Frontal cortex (tissue), 3 donors: ENCODE measurements at regions not wholly inside any gene's neighbourhood (a gene's known extent, or its start where the extent isn't known, plus 50 kb on each side); places are given as distances from the start of the nearest gene placed in this dataset.
"Not testable (repeated sequence)": the region's sequence is repeated elsewhere in the genome, so short reads cannot be mapped to it uniquely, and the experiment has no call there.

Experiments
- DNase-seq, 2 donors: peaks; one replicate each; pipeline ENCODE4 v3.0.0; 2012; ENCODE audit warnings: low spot score in 2 of 2
- FAIRE-seq: peaks from 2 replicates; lab custom pipeline; 2012; peaks lifted over from hg19 to GRCh38; lab: Jason Lieb, UNC
- donor health status: control.
- donor health status: control.
- donor health status: control.

DNA sequence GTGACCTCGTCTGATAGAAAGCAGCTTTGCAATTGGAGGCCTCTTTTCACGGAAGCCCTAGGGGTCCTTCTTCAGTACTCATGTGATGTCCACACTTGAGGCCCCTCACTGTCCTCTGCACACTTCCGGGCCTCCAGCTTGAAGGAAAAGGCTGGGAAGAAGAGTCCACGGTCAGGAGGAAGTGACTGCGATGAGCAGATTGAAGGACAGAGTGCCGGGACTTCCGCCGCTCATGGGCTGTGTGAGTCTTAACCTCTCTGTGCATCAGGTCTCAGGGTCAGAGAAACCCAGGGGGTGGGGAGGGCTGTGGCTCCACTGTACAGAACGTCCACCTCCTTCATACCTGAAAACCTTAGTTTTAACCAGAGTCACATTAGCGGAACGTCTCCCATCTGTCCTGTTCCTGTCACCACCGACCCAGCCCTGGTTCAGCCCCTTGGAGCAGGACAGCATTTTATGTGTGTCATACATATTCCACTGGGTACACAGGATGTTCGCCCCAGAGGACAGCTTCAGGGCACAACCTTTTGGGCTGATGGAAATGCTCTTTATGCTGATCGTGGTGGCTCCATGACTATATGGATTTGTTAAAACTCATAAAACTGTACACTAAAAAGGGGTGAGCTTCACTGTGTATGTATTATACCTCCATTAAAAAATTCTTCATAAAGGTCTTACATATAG is 51.0 kb upstream of the SORCS2 start:
- FAIRE-seq (no peak), DNase-seq (no peak)

DNA sequence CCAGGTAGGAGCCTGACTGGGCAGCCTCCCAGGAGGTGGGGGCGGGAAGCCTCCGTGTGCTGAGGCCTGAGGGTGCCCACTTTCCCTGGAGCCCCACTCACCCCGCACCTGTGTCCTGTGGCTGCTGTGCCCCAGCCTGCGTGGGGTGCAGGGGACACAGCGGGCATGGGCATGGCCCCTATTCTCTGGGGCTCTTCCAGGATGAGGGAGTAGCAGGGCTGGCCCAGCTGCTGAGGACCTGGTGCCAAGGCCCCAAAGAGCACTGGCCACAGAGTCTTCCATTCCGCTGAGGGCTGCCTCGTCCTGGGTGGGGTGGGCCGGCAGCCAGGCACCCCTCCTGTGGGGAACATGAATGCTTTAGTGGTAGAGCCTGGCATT is 51.7 kb upstream of the SORCS2 start:
- no peak for DNase-seq
- FAIRE-seq, result no peak

DNA sequence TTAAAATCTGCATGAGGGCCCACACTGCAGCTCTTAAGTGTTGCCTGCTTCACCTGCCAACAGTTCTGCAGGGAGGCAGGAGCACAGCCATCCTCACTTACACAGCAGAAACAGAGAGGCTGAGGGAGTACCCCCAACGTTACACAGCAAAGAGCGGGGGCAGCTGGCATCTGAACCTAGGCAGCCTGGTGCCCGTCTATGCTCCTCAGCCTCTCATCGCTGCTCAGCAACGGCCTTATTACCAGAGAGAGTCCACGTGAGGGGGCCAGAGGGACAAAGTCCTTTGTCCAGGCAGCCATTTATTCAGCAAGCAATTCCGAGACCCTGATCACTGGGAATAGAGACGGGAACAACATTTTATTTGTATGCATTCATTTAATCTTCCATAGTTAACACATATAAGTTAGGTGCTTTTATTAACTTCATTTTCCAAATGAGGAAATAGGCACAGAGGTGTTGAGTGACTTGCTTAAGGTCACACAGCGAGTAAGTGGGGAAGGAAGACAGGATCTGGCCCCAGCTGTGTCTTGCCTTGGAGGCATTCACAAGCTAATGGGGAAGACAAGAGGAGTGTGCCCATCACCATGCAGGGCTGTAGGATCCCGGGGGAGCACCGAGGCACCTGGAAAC is 52.2 kb upstream of the SORCS2 start:
- DNase-seq (no peak), FAIRE-seq (no peak)

DNA sequence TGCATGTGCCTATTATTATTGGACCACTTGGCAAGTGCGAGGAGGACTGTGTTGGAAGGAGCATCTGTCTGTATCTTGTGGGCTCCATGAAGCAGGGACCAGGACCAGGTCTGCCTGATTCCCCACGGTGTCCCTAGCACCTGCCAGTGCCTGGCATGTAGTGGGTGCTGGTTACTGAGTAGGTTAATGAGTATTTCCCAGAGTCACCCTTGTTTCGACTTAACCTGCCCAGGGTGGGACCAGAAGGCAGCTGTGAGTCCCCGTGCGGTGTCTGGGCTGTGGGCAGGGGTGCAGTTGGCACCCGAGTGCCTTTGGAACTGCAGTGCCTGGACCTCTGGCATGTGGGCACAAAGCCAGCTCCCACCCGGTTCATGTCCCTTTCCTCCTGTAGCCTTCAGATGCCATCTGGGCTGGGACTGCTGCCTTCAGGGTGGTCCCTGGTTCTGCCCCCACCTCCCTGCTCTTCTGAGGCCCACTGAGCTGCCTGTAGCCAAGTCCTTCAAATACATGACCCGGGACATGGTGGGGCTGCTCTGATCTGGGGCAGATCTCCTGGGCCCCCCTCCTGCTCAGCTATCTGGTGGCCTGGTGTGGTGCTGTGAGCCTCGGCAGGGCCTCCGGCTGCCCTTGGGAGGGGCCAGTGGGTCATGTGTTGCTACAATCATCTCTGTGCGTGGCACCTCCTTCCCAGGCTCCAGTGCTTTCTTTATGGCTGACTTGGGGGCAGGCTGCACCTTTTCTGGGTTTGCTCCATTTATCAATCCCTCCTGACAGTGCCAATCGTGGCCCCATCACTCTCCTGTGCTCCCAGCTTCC is 53.0 kb upstream of the SORCS2 start:
- FAIRE-seq (no peak), DNase-seq (no peak)

DNA sequence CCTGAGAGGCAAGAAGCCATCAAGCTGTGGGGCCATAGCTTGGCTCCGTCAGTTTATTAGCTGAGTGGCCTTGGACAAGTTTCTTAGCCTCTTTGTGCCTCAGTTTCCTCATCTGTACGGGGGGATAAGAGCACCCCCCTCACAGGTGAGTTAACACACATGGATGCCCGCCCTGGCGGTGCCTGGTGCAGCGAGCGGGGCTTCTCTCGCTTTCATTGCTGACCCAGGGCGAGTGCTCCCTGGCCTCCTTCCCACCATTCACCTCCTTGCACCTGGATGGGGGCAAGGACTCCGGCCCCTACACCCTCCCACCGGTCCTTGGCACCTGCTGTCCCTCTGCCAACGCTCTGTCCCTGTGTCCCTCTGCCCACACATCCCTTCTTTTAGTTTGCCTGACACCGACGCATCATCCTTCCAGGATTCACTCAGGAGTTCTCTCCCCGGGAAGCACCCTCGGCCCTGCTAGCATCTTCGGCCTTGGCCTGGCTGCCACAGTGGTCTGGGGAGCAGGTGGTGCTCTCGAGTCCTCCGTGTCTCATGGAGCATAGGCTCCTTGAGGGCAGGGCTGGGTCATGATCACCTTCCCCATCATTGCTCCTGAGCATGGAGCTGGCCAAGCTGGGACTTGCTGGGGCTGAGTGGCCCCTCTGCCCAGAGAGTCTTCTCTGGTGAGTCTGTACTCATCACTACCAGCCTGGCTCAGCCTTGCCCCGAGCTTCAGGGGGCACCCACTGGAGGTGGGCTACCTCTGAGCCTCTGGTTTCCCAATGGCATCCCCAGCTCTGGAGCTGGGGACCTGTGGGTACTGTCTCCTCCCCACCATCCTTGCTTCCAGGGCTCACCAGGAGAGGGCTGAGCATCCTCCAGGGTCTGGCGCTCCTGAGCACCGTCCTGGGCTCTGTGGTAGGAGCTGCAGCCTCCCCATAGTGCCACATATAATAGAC is 53.8 kb upstream of the SORCS2 start:
- FAIRE-seq (no peak), DNase-seq (no peak)

GRCh38 chr4:7137326-7138200 is 54.8 kb upstream of the SORCS2 start:
- DNase-seq, result no peak
- FAIRE-seq, result no peak

DNA sequence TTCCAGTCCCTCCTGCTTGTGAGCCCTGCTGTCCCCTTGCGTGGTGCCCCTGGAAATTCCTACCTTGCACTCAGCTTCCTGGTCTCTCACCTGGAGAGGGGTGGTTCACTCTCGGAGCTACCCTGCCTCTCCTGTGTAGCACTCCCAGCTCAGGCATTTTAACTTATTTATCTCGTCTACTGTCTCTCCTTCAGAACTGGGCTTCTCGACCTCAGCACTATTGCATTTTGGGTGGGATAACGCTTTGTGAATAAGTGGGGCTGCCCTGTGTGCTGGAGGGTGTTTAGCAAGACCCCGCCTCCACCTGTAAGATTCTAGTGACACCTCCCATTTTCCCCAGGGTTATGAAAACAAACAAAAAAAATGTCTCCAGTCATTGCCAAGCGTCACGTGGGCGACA is 56.0 kb upstream of the SORCS2 start:
- FAIRE-seq, result no peak
- no peak for DNase-seq

GRCh38 chr4:7135389-7135746 is 57.0 kb upstream of the SORCS2 start:
- FAIRE-seq (no peak), DNase-seq (no peak)

DNA sequence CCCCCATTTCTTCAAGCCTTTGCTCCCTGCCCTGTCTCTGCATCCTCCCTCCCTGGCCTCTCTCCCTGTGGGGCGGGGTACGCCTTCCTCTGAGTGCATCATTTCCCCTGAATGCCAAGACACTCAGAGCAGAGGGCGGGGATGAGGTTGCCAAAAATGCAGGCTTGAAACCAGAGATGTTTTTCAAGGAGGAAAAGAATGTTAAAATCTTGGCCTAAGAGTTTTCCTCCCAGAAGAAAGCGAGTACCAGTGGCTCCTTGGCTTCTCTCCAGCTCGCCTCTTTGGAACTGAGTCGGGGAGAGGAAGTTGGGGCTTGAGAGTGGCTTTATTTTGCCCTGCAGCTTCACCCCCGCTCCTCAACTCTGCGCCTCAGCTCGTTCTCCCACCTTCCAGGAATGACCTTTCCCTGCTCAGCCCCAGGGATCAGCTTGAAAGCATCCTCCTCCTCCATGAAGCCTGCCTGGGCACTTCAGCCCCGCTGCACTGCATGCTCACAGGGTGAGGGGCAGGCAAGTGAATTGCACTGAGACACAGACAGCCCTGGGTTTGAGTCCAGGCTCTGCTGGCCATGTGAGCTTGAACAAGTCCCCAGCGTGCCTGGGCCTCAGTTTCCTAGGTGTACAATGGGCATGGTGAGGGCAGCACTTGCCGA is 57.5 kb upstream of the SORCS2 start:
- FAIRE-seq, result no peak
- peak in 1 of 2 donors; percentile 35 for DNase-seq

GRCh38 chr4:7133818-7134650 is 58.3 kb upstream of the SORCS2 start:
- not testable (repeated sequence) for DNase-seq, FAIRE-seq

- no peak for FAIRE-seq
- no peak for DNase-seq
These were observed 59.4 kb upstream of the SORCS2 start for GRCh38 chr4:7132730-7133582.

- FAIRE-seq (no peak), DNase-seq (no peak)
These were observed 60.1 kb upstream of the SORCS2 start for GRCh38 chr4:7132249-7132648.

- no peak for FAIRE-seq
These were observed 60.8 kb upstream of the SORCS2 start for GRCh38 chr4:7131498-7132031.

GRCh38 chr4:7130621-7131211 is 61.6 kb upstream of the SORCS2 start:
- DNase-seq (no peak), FAIRE-seq (no peak)

More at GRCh38 chr4:7131498-7132031, 60.8 kb upstream of the SORCS2 start:
- DNase-seq, result no peak

DNA sequence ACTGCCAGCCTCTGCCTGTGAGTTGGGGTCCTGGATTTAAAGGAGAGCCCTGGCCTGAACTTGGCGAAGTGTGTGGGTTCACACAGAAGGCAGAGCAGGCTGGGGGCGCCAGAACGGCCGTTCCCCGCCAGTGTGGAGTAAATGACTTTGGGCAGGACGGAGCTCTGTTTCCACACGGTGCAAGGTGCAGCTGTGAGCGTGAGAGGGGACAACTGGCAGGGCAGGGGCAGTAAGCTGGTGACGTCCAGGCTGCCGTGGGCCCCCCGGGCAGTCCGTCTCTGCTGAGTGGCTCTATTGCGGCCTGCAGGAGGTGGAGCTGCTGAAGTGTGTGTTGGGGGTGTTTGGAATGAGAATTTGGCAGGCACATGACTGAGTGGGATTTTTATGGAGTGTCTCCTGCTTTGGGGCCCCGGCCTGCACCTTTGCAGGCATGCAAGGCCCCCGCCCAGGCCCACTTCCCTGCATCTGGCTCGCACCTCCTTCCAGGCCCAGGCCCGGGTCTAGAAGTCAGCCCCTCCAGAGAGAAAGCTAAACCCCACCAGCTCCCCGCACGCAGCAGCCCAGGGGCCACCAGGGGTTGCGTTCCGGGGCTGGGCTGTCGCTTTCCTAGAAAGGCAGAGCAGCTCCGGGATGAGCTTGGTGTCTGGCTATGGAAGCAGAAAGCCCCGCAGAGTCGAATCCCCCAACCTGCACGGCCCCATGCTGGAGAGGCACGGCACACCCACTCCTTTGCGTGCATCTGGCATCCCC is 62.2 kb upstream of the GRPEL1 start:
- FAIRE-seq (no peak), DNase-seq (no peak)
